ENCODE measurements at regions not wholly inside any gene's neighbourhood (a gene's known extent, or its start where the extent isn't known, plus 50 kb on each side); places are given as distances from the start of the nearest gene placed in this dataset.

- DNase-seq: no peak
Observed at GRCh38 chr3:104788807-104789206, 577.9 kb upstream of the ALCAM start.

- DNase-seq: no peak
Observed at GRCh38 chr3:104791331-104791730, 575.4 kb upstream of the ALCAM start.

DNA sequence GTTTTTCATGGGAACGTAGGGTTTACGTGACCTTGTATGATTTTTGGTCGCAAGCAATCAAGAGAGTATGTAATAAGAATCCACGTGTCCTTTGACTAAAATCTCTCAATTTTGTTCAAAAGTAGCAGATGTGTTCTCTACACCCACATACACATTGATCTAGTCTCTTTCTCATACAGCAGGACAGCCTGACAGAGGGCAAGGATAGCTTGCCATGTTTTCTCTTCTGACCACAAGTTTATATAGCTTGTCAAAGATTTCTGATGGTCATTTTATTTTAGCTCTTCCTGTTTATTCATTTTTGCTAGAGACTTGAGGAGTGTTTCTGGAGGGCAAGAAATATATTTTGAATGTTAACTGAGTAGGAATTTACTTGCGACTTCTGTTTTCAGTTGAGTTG is 570.2 kb upstream of the ALCAM start:
- DNase-seq: no peak

GRCh38 chr3:104805042-104805441 is 561.7 kb upstream of the ALCAM start:
- no peak for DNase-seq

DNA sequence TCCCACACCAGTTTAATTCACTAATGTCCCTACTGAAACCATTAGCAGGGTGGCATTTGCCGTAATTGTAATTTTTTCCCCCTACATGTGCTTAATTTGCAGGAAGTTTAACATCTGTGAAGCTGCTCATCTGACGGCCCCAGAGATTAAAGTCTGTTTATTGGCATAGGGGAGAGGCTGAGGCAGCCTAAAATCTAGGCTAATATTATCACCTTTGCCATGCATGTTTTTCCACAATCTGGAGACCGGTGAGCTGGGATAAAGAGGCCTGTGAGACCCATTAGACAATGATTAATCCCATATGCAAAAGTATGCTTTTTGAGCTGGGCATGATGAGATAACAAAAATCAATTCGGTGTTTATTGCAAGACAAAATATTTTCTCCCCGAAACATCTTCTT is 561.2 kb upstream of the ALCAM start:
- DNase-seq: no peak

GRCh38 chr3:104810896-104811295 is 555.8 kb upstream of the ALCAM start:
- no peak for DNase-seq

- no peak for DNase-seq
Observed at GRCh38 chr3:104816008-104816407, 550.7 kb upstream of the ALCAM start.

DNA sequence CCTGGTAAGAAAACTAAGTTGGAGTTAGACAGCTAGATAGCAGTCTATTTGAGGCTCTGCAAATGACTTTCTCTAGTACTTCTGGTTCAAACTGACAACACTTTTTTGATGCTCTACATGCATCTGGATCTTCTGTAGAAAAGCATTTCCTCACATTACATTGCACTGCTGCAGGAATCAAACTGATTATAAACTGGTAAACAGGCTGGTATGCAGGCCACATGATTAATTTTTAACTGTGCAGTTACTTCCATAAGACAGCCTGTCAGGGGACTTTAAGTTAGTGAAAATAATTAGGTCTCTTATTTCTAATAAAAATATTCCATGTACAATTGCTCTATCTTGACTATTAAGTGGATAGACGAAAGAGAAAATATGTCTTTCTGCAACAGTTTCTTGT is 550.0 kb upstream of the ALCAM start:
- DNase-seq: no peak

- no peak for DNase-seq
Observed at GRCh38 chr3:104819333-104819732, 547.4 kb upstream of the ALCAM start.

DNA sequence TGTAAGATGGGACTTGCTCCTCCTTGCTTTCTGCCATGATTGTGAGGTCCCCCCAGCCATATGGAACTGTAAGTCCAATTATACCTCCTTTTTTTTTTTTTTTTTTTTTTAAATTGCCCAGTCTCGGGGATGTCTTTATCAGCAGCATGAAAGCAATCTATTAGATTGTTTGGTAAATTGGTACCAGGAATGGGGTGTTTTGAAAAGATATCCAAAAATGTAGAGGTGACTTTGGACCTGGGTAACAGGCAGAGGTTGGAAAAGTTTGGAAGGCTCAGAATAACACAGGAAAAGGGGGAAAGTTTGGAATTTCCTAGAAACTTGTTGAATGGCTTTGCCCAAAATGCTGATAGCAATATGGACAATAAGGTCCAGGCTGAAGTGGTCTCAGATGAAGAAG is 545.8 kb upstream of the ALCAM start:
- DNase-seq: no peak

- no peak for DNase-seq
Observed at GRCh38 chr3:104825116-104825515, 541.6 kb upstream of the ALCAM start.

DNA sequence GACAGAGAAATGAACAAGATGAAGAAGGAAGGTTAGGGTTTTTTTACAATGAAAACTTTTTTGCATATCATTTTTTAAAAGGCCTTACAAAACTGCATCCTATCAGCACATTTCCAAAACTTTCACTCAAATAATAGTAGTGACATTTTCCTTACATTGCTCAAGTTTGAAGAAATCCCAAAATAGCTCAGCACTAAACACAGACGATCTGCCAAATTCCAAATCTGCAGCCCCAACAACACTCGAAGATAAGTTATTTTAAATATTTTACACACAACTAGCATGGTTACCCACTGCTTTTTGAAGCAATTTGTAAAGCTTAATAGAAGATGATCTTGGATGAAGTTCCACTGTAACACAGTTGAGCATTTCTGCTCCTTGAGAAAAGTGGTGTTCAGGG is 535.6 kb upstream of the ALCAM start:
- DNase-seq: peak; percentile 14

DNA sequence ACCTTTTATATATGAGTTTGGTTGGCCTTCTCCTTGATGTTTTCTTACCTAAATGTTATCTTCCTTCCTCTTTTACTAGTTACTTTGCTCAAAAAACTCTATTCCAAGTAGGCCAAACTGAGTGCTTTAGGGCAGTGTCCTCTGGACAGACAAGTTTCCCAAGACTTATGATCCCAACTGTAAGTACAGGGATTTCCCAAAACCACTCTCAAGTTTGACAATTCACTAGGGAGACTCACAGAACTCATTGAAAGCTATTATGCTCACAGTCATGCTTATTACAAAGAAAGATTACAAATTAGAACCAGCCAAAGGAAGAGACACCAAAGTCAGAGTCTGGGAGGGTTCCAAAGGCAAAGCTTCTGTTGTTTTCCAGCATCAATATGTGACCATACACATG is 534.2 kb upstream of the ALCAM start:
- DNase-seq: no peak

DNA sequence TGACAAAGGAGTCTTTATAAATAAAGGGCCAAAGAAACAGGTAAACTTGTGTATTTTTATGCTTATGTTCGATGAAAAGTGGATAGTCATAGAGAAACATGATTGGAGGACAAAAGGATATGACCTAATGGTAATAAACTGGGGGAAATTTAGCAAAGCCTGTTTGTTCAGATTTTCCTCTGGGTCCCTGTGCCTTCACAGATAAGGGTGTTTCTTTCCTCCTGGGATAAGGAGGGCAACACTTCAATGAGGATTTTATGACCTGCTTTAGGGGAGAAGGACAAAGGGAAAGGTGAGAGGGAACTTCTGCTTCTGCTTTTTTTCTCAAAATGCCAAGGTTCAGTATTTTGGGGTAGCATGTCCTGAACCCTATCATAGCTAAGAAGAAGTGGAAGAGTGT is 531.3 kb upstream of the ALCAM start:
- DNase-seq: no peak

GRCh38 chr3:104846270-104846669 is 520.4 kb upstream of the ALCAM start:
- no peak for DNase-seq

DNA sequence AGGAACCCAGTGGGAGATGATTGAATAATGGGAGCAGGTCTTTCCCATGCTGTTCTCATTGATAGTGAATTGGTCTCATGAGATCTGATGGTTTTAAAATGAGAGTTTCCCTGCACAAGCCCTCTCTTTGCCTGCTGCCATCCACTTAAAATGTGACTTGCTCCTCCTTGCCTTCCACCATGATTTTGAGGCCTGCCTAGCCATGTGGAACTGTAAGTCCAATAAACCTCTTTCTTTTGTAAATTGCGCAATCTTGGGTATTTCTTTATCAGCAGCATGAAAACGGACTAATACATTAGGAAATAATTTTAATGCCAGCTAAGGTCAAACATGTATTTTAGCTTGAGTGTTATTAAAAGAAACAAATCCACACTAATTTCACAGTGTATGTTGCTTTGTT is 517.6 kb upstream of the ALCAM start:
- DNase-seq: no peak

DNA sequence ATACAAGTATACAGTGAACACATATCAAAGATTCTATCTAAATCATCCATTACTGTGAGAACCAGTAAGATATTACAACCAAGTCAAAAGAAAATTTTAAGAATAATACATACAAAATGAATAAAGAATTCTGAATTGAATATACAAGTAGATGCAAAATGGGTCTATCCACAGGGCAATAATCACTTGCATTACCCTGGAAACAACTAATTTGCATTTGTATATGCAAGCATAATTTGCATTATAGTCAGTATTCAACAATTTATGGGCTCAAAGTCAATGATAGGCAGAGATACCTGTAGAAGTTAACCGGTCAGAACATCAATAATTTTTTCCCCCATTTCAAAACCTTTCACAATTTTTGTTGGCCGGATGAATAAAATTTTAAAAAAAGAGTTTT is 512.2 kb upstream of the ALCAM start:
- no peak for DNase-seq

DNA sequence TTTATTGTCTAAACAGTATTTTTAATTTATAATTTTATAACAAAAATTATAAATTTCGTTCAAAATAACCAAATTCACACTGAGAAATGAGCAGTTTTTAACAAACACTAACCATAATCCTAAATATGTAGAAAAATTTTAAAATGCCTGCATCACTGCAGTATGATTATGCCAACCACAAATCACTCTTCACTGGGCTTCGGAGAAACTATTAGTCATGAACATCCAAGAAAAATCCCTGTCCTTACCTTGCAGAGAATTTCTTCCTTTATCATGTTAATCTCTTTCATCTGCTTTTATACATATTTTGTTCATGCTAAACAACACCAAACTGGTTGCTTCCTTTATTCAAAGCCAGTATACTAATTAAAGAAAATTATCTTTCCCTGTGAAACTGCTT is 511.0 kb upstream of the ALCAM start:
- DNase-seq: no peak

- DNase-seq: no peak
Observed at GRCh38 chr3:104856741-104857140, 510.0 kb upstream of the ALCAM start.

DNA sequence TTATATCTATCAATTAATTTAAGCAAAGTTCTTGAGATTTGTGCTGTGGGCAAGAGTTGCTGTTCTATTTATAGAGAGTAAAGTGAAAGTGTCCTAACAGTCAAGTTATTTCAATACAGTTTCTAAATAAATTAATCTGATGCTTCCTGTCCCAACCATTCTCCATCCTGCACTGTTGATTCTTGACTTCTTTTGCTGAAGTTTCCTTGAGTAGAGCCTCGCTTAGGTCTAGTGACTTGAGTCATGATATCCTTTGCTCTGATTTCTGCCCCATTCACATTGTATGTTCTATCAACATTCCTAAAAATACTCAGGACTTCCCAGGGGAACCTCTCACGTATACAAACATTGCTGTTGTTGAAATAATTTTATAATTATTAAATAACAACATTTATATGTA is 498.4 kb upstream of the ALCAM start:
- no peak for DNase-seq

DNA sequence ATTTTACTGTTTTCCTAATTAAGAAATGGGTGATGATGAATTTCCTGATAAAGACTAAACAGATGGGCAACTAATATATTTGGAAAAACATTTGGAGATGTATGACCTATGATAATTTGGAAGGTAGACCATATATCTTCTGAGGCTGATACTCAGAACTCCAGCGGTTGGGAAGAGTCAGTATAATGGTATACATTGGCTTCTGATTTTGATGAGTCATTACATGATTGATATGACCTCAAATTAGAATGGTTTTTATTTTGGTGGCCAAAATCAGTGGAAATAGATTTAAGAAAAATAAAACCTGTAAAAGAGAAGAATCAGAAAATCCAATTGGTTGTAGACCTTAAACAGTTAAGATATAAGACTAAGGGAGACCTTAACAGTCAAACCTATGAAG is 496.4 kb upstream of the ALCAM start:
- DNase-seq: no peak

DNA sequence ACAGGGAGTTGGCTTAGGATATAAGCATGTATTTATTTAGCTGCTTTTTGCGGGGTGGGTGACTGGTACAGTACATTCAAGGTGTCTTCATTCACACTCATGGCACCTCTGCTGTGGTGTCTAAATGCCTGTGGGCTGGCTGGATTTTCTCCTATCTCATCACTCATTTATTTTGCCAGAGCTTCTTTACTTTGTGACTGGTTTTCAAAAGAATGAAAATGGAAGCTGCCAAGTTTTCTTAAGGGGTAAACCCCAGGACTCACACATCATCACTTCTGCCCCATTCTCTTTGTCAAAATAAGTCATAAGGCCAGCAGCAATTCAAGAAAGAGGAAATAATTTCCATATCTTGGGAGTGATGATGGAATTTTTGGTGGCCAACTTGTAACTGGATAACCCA is 493.4 kb upstream of the ALCAM start:
- no peak for DNase-seq

DNA sequence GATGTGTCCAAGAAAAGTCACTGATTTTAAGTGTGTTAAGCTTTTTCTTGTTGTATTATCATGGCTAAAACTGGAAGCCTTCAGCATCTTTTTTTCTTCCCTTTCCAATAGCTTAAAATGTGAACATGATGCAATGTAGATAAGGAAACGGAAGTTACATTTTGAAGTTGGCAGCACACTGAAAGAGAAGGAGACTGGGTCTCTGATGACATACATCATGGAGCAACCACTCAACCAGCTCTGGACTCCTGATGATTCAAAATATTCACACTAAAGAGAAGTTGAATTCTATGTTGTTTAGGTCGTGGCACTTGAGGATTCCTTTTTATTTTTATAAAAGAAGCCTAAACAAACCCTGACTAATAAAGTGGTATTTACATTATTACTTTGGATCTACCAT is 488.3 kb upstream of the ALCAM start:
- DNase-seq: no peak

DNA sequence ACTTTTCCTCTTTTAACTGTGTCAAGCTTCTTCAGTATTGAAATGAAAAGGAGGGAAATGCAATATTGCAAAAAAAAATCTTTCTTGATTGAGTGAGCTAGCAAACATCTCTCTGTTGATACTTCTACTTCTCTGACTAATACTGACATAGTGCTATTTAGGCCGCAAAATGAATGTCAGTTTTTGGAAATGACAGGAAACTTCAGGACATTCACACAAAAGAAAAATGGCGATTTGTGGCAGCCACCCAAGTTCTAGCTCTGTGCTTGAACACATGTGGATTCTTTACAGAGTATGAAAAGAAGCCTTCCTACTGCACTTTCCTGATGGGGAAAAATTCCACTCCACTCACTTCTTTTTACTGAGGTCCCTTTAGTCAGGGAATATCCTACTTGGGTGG is 486.8 kb upstream of the ALCAM start:
- no peak for DNase-seq

GRCh38 chr3:104885214-104885814 is 481.4 kb upstream of the ALCAM start:
- no peak for DNase-seq
